Endothelial cell of umbilical vein (primary cell): ENCODE measurements at regions not wholly inside any gene's neighbourhood (a gene's known extent, or its start where the extent isn't known, plus 50 kb on each side); places are given as distances from the start of the nearest gene placed in this dataset.
"Not testable (repeated sequence)": the region's sequence is repeated elsewhere in the genome, so short reads cannot be mapped to it uniquely, and the experiment has no call there.

Source experiments
- BruUV-seq: library from RNA; stranded (reverse); fragments of 400-500 nt; replicated peaks from 2 replicates; lab custom pipeline; 2021; lab: Mats Ljungman, UMichigan
- CTCF ChIA-PET: fragments of 300-600, 350-600 bp; sonication (Branson Sonifier 250); formaldehyde crosslinking; loops from one replicate; lab custom pipeline; 2021; ENCODE audit warnings: antibody characterized with exemption, inconsistent platforms; lab: Charles Lee
- POLR2A ChIA-PET: fragments of 300-600, 350-600 bp; sonication (Branson Sonifier 250); formaldehyde crosslinking; loops from one replicate; lab custom pipeline; 2021; ENCODE audit warnings: antibody characterized with exemption, inconsistent platforms; lab: Charles Lee
- DNase-seq: peaks from one replicate; pipeline ENCODE4 v3.0.0-alpha.2; 2011; ENCODE audit warnings: low read depth, low spot score
- FAIRE-seq: peaks from 2 replicates; lab custom pipeline; 2011; peaks lifted over from hg19 to GRCh38; lab: Jason Lieb, UNC
- H2AFZ ChIP-seq: 2 replicates; pipeline ENCODE4 v1.6.0; 2012; ENCODE audit warnings: low read depth, low read length, control low read depth, inconsistent platforms
- H3K27ac ChIP-seq: 2 replicates; pipeline ENCODE4 v1.5.1; 2011; ENCODE audit warnings: low read depth, mild to moderate bottlenecking, control low read depth, low read length, moderate library complexity; ENCODE audit not compliant: insufficient read depth
- H3K27me3 ChIP-seq, 2 experiments: 2 replicates each; pipeline versions ENCODE4 v1.6.0 to v1.6.1; 2011; ENCODE audit warnings: low read length in 2 of 2, mixed read lengths in 1 of 2; ENCODE audit not compliant: control insufficient read depth in 2 of 2, insufficient read depth in 2 of 2
- H3K36me3 ChIP-seq, 2 experiments: 2 replicates in 1 of 2; 3 replicates in 1 of 2; pipeline ENCODE4 v1.5.1; 2011; ENCODE audit warnings: low read length in 2 of 2, mild to moderate bottlenecking in 1 of 2, moderate library complexity in 1 of 2; ENCODE audit not compliant: control insufficient read depth in 2 of 2, insufficient read depth in 2 of 2; ENCODE audit errors: extremely low read depth in 1 of 2
- H3K4me1 ChIP-seq: 3 replicates; pipeline ENCODE4 v1.5.1; 2011; ENCODE audit warnings: mild to moderate bottlenecking, low read length; ENCODE audit not compliant: control insufficient read depth, insufficient read depth; ENCODE audit errors: extremely low read depth
- H3K4me2 ChIP-seq: 2 replicates; pipeline ENCODE4 v1.6.1; 2011; ENCODE audit warnings: low read length, control low read depth, mixed read lengths; ENCODE audit not compliant: insufficient read depth
- H3K4me3 ChIP-seq, 3 experiments: fragments of 200-600 bp in 1 of 3; sonication (generic), shearing (Covaris generic) in 1 of 3; replicated peaks in 1 of 3; 2 replicates each; pipeline ENCODE4 v1.5.1; 2011 to 2016; ENCODE audit warnings: control low read depth in 3 of 3, low read length in 3 of 3, mild to moderate bottlenecking in 2 of 3, inconsistent platforms in 1 of 3, low read depth in 1 of 3, moderate library complexity in 1 of 3; ENCODE audit not compliant: insufficient read depth in 1 of 3
- H3K79me2 ChIP-seq: 2 replicates; pipeline ENCODE4 v1.6.0; 2012; ENCODE audit warnings: low read length, inconsistent platforms; ENCODE audit not compliant: control insufficient read depth, insufficient read depth
- H3K9ac ChIP-seq: replicated peaks from 2 replicates; pipeline ENCODE3; 2011; ENCODE audit warnings: low read length, control low read depth; ENCODE audit not compliant: insufficient read depth; ENCODE audit errors: extremely low read depth
- H3K9me1 ChIP-seq: replicated peaks from 3 replicates; pipeline ENCODE4 v1.6.0; 2011; ENCODE audit warnings: mild to moderate bottlenecking, low read length; ENCODE audit not compliant: control insufficient read depth, insufficient read depth; ENCODE audit errors: extremely low read depth
- H3K9me3 ChIP-seq: replicated peaks from 2 replicates; pipeline ENCODE4 v1.5.1; 2012; ENCODE audit warnings: low read length, inconsistent platforms; ENCODE audit not compliant: control insufficient read depth, insufficient read depth
- H4K20me1 ChIP-seq: replicated peaks from 2 replicates; pipeline ENCODE3; 2011; ENCODE audit warnings: mild to moderate bottlenecking, low read length; ENCODE audit not compliant: control insufficient read depth, insufficient read depth; ENCODE audit errors: extremely low read depth
- EZH2 ChIP-seq: IDR thresholded peaks from 2 replicates; pipeline ENCODE4 v1.6.1; 2012; ENCODE audit warnings: borderline replicate concordance, low read depth, mild to moderate bottlenecking, moderate library complexity, low read length, inconsistent platforms; ENCODE audit not compliant: severe bottlenecking
- FOS ChIP-seq: IDR thresholded peaks from 2 replicates; pipeline ENCODE4 v1.6.1; 2011; ENCODE audit warnings: mild to moderate bottlenecking, low read length, moderate library complexity, borderline replicate concordance; ENCODE audit not compliant: insufficient read depth
- GATA2 ChIP-seq: IDR thresholded peaks from 2 replicates; pipeline ENCODE4 v1.7.0; 2011; ENCODE audit warnings: low read depth, mild to moderate bottlenecking, moderate library complexity, mixed read lengths, low read length; ENCODE audit not compliant: insufficient read length, insufficient read depth
- JUN ChIP-seq: IDR thresholded peaks from 2 replicates; pipeline ENCODE4 v1.6.1; 2011; ENCODE audit warnings: borderline replicate concordance, low read depth; ENCODE audit not compliant: insufficient read length, insufficient read depth
- MYC ChIP-seq: IDR thresholded peaks from one replicate; pipeline ENCODE4 v1.6.1; 2011; ENCODE audit warnings: mild to moderate bottlenecking, low read depth, low read length
- POLR2A ChIP-seq: IDR thresholded peaks from 2 replicates; pipeline ENCODE4 v1.6.1; 2012; ENCODE audit warnings: low read depth, mild to moderate bottlenecking, control low read depth, low read length
- POLR2AphosphoS5 ChIP-seq: IDR thresholded peaks from 2 replicates; pipeline ENCODE4 v1.6.1; 2012; ENCODE audit warnings: low read depth, mild to moderate bottlenecking, control low read depth, low read length, moderate library complexity; ENCODE audit not compliant: insufficient read depth
- dilution Hi-C: fragments of 300-500 bp; cut with MboI; formaldehyde crosslinking; loops from one replicate; pipeline ENCODE4 v1.15.0; 2019; ENCODE audit warnings: low sequenced_read_pairs; ENCODE audit not compliant: extremely low pct_ligation_motif_present
- intact Hi-C: fragments of 100-400 bp; cut with micrococcal nuclease; formaldehyde crosslinking; loops from one replicate; pipeline ENCODE4 v1.10.0; 2022
- TF ChIP-seq, protein P1 (sequence below): IDR thresholded peaks from 2 replicates; pipeline ENCODE4 v1.6.1; 2011; ENCODE audit not compliant: insufficient read depth, insufficient read length
- TF ChIP-seq, protein P2 (sequence below), 2 donors: IDR thresholded peaks; 1 replicate in 1 of 2; 2 replicates in 1 of 2; pipeline ENCODE4 v1.5.1; 2011; ENCODE audit warnings: low read length in 2 of 2, mild to moderate bottlenecking in 2 of 2, moderate library complexity in 2 of 2, control low read depth in 1 of 2, inconsistent platforms in 1 of 2, low read depth in 1 of 2; ENCODE audit not compliant: insufficient read depth in 1 of 2; ENCODE audit errors: extremely low read depth in 1 of 2

DNA sequence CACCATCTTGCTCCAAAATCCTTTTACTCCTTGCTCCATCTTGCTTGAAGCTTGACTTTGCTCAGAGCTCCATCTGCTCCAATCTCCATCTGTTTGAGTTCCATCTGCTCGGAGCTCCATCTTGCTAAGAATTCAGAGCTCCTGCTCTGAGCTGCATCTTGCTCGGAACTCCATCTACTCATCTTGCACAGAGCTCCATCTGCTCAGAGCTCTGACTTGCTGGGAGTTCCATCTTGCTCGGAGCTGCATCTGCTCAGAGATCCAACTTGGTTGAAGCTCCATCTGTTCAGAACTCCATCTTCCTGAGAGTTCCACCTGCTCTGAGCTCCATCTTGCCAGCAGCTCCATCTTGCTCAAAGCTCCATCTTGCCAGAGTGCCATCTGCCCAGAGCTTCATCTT, 80.6 kb upstream of the ZNF98 start:
- H3K27ac ChIP-seq: no peak overlapping the region
- no peaks in the 10 kb centered on the region for H4K20me1 ChIP-seq
- H3K79me2 ChIP-seq: no peaks in the 10 kb centered on the region
- no peaks in the 10 kb centered on the region for H3K4me1 ChIP-seq
- intact Hi-C loops (no loop called here), dilution Hi-C loops (no loop called here)
- no TSS peak for BruUV-seq
- no peaks in the 10 kb centered on the region for H3K36me3 ChIP-seq
- no peaks in the 10 kb centered on the region for H3K9me1 ChIP-seq
- H3K4me2 ChIP-seq: no peak overlapping the region
- no peaks in the 10 kb centered on the region for H3K27me3 ChIP-seq
- H3K9ac ChIP-seq: no peak overlapping the region
- H2AFZ ChIP-seq: no peak overlapping the region
- no peak overlapping the region for H3K4me3 ChIP-seq
- ChIA-PET POLR2A (no interaction called here), CTCF (interaction anchor here (1.2 kb wide), 1 partner anchor 28 kb away, joined by 3 read pairs; no protein-coding TSS in a partner anchor)
- peaks cover 23% of the 10 kb centered on the region for H3K9me3 ChIP-seq
- FAIRE-seq: no peak
- TF ChIP-seq POLR2AphosphoS5: no peak
- no peak for TF ChIP-seq FOS
- TF ChIP-seq GATA2: no peak
- TF ChIP-seq MYC: no peak
- TF ChIP-seq EZH2: no peak
- TF ChIP-seq JUN: no peak
- TF ChIP-seq, protein P1, sequence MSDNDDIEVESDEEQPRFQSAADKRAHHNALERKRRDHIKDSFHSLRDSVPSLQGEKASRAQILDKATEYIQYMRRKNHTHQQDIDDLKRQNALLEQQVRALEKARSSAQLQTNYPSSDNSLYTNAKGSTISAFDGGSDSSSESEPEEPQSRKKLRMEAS: no peak
- TF ChIP-seq, protein P2, sequence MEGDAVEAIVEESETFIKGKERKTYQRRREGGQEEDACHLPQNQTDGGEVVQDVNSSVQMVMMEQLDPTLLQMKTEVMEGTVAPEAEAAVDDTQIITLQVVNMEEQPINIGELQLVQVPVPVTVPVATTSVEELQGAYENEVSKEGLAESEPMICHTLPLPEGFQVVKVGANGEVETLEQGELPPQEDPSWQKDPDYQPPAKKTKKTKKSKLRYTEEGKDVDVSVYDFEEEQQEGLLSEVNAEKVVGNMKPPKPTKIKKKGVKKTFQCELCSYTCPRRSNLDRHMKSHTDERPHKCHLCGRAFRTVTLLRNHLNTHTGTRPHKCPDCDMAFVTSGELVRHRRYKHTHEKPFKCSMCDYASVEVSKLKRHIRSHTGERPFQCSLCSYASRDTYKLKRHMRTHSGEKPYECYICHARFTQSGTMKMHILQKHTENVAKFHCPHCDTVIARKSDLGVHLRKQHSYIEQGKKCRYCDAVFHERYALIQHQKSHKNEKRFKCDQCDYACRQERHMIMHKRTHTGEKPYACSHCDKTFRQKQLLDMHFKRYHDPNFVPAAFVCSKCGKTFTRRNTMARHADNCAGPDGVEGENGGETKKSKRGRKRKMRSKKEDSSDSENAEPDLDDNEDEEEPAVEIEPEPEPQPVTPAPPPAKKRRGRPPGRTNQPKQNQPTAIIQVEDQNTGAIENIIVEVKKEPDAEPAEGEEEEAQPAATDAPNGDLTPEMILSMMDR (IDR thresholded peaks at IDR 0.05; ENCODE audit: extremely low read depth in 1 of 2, insufficient read depth in 1 of 2, low read depth in 1 of 2, low read length in 2 of 2): no peak
- TF ChIP-seq POLR2A: no peak
- DNase-seq: no peak

DNA sequence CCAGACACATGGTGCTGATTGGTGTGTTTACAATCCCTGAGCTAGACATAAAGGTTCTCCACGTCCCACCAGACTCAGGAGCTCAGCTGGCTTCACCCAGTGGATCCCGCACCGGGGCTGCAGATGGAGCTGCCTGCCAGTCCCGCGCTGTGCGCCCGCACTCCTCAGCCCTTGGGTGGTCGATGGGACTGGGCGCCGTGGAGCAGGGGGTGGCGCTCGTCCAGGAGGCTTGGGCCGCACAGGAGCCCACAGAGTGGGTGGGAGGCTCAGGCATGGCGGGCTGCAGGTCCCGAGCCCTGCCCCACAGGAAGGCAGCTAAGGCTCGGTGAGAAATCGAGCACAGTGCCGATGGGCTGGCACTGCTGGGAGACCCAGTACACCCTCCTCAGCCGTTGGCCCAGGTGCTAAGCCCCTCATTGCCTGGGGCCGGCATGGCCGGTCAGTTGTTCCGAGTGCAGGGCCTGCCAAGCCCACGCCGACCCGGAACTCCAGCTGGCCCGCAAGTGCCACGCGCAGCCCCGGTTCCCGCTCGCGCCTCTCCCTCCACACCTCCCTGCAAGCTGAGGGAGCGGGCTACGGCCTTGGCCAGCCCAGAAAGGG, 76.8 kb upstream of the ZNF98 start:
- H3K4me2 ChIP-seq, POLR2A ChIA-PET, H4K20me1 ChIP-seq, H2AFZ ChIP-seq, dilution Hi-C loops, H3K9me1 ChIP-seq, H3K36me3 ChIP-seq, H3K79me2 ChIP-seq, H3K4me3 ChIP-seq, DNase-seq, H3K9ac ChIP-seq, FAIRE-seq, intact Hi-C loops, H3K4me1 ChIP-seq, H3K27me3 ChIP-seq, BruUV-seq, H3K27ac ChIP-seq, CTCF ChIA-PET: not testable (repeated sequence)
- H3K9me3 ChIP-seq: peaks cover 14% of the 10 kb centered on the region
